MCF 10A (cell line): ENCODE measurements at regions not wholly inside any gene's neighbourhood (a gene's known extent, or its start where the extent isn't known, plus 50 kb on each side); places are given as distances from the start of the nearest gene placed in this dataset.

Experiments
- BruUV-seq: library from RNA; stranded (reverse); fragments of 400-500 nt; replicated peaks from 2 replicates; lab custom pipeline; 2021; lab: Mats Ljungman, UMichigan
- CTCF ChIA-PET: fragments of 300-600 bp; sonication (Branson Sonifier 250); formaldehyde crosslinking; extraction: SDS; loops from one replicate; lab custom pipeline; 2021; ENCODE audit warnings: antibody characterized with exemption, inconsistent platforms; lab: Yijun Ruan, JAX
- POLR2A ChIA-PET: fragments of 300-600, 350-650 bp; sonication (Branson Sonifier 250); formaldehyde crosslinking; extraction: SDS; loops from one replicate; lab custom pipeline; 2020; ENCODE audit warnings: antibody characterized with exemption, inconsistent platforms; lab: Yijun Ruan, JAX
- DNase-seq: peaks from one replicate; pipeline ENCODE4 v3.0.0-alpha.2; 2018; ENCODE audit not compliant: unreplicated experiment
- H3K27ac Mint-ChIP-seq: one replicate; pipeline ENCODE4 v1.8.0; 2022; ENCODE audit warnings: mild to moderate bottlenecking, low read depth, mixed read lengths; ENCODE audit not compliant: unreplicated experiment
- H3K27me3 Mint-ChIP-seq: one replicate; pipeline ENCODE4 v1.8.0; 2022; ENCODE audit warnings: mixed read lengths; ENCODE audit not compliant: insufficient read depth, unreplicated experiment
- H3K36me3 Mint-ChIP-seq: one replicate; pipeline ENCODE4 v1.8.0; 2022; ENCODE audit warnings: mild to moderate bottlenecking, moderate library complexity, mixed read lengths; ENCODE audit not compliant: insufficient read depth, unreplicated experiment
- H3K4me1 Mint-ChIP-seq: one replicate; pipeline ENCODE4 v1.8.0; 2022; ENCODE audit warnings: mixed read lengths; ENCODE audit not compliant: insufficient read depth, unreplicated experiment
- H3K4me3 Mint-ChIP-seq: one replicate; pipeline ENCODE4 v1.8.0; 2022; ENCODE audit warnings: mild to moderate bottlenecking, moderate library complexity, mixed read lengths; ENCODE audit not compliant: unreplicated experiment
- H3K9me3 Mint-ChIP-seq: one replicate; pipeline ENCODE4 v1.8.0; 2022; ENCODE audit warnings: mixed read lengths; ENCODE audit not compliant: unreplicated experiment
- CTCF ChIP-seq: fragments of 200-600 bp; IDR thresholded peaks from one replicate; pipeline ENCODE4 v1.8.0; 2022; ENCODE audit warnings: antibody characterized with exemption, mild to moderate bottlenecking; ENCODE audit not compliant: unreplicated experiment
- intact Hi-C: fragments of 100-400 bp; cut with micrococcal nuclease; formaldehyde crosslinking; loops from 2 replicates; pipeline ENCODE4 v1.14.1; 2022

- no peaks in the 10 kb centered on the region for H3K36me3 Mint-ChIP-seq
- DNase-seq: no peak
- CTCF ChIA-PET: no interaction called here
- POLR2A ChIA-PET: no interaction called here
- H3K27ac Mint-ChIP-seq: no peak overlapping the region
- intact Hi-C loops: no loop called here
- H3K9me3 Mint-ChIP-seq: no peaks in the 10 kb centered on the region
- BruUV-seq: no TSS peak
- no peaks in the 10 kb centered on the region for H3K4me1 Mint-ChIP-seq
- TF ChIP-seq CTCF: no peak
- H3K4me3 Mint-ChIP-seq: no peak overlapping the region
- H3K27me3 Mint-ChIP-seq: peaks cover 36% of the 10 kb centered on the region
Measured at GRCh38 chr3:187522293-187522692, 147.9 kb downstream of the SST start.

- intact Hi-C loops: no loop called here
- peaks cover 41% of the 10 kb centered on the region for H3K27me3 Mint-ChIP-seq
- TF ChIP-seq CTCF: no peak
- no TSS peak for BruUV-seq
- ChIA-PET POLR2A (interaction anchor here (0.9 kb wide), 1 partner anchor 10 kb away, joined by 3 read pairs; no protein-coding TSS in a partner anchor), CTCF (interaction anchor here (0.6 kb wide), 1 partner anchor 356 kb away, joined by 3 read pairs; no protein-coding TSS in a partner anchor)
- H3K4me3 Mint-ChIP-seq: no peak overlapping the region
- no peaks in the 10 kb centered on the region for H3K36me3 Mint-ChIP-seq
- H3K27ac Mint-ChIP-seq: no peak overlapping the region
- no peaks in the 10 kb centered on the region for H3K9me3 Mint-ChIP-seq
- no peak for DNase-seq
- H3K4me1 Mint-ChIP-seq: no peaks in the 10 kb centered on the region
Measured at GRCh38 chr3:187521546-187521945, 148.6 kb downstream of the SST start.

GRCh38 chr3:187520027-187520945, 149.9 kb downstream of the SST start:
- H3K9me3 Mint-ChIP-seq: no peaks in the 10 kb centered on the region
- POLR2A ChIA-PET: interaction anchor here (0.9 kb wide), 1 partner anchor 11 kb away, joined by 3 read pairs; no protein-coding TSS in a partner anchor
- no TSS peak for BruUV-seq
- no peak overlapping the region for H3K4me3 Mint-ChIP-seq
- no peak overlapping the region for H3K27ac Mint-ChIP-seq
- peaks cover 40% of the 10 kb centered on the region for H3K27me3 Mint-ChIP-seq
- no peak for TF ChIP-seq CTCF
- intact Hi-C loops: no loop called here
- no peaks in the 10 kb centered on the region for H3K4me1 Mint-ChIP-seq
- H3K36me3 Mint-ChIP-seq: no peaks in the 10 kb centered on the region
- CTCF ChIA-PET: no interaction called here
- no peak for DNase-seq

GRCh38 chr3:187519428-187519890, 150.7 kb downstream of the SST start:
- H3K36me3 Mint-ChIP-seq: no peaks in the 10 kb centered on the region
- H3K9me3 Mint-ChIP-seq: no peaks in the 10 kb centered on the region
- no peak for DNase-seq
- H3K4me1 Mint-ChIP-seq: no peaks in the 10 kb centered on the region
- no peak overlapping the region for H3K4me3 Mint-ChIP-seq
- no TSS peak for BruUV-seq
- POLR2A ChIA-PET: no interaction called here
- no peak overlapping the region for H3K27ac Mint-ChIP-seq
- intact Hi-C loops: no loop called here
- H3K27me3 Mint-ChIP-seq: peaks cover 48% of the 10 kb centered on the region
- TF ChIP-seq CTCF: no peak
- CTCF ChIA-PET: no interaction called here
